ENCODE measurements at regions not wholly inside any gene's neighbourhood (a gene's known extent, or its start where the extent isn't known, plus 50 kb on each side); places are given as distances from the start of the nearest gene placed in this dataset.

- TF ChIP-seq, protein P1, sequence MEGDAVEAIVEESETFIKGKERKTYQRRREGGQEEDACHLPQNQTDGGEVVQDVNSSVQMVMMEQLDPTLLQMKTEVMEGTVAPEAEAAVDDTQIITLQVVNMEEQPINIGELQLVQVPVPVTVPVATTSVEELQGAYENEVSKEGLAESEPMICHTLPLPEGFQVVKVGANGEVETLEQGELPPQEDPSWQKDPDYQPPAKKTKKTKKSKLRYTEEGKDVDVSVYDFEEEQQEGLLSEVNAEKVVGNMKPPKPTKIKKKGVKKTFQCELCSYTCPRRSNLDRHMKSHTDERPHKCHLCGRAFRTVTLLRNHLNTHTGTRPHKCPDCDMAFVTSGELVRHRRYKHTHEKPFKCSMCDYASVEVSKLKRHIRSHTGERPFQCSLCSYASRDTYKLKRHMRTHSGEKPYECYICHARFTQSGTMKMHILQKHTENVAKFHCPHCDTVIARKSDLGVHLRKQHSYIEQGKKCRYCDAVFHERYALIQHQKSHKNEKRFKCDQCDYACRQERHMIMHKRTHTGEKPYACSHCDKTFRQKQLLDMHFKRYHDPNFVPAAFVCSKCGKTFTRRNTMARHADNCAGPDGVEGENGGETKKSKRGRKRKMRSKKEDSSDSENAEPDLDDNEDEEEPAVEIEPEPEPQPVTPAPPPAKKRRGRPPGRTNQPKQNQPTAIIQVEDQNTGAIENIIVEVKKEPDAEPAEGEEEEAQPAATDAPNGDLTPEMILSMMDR (IDR thresholded peaks at IDR 0.05; ENCODE audit: extremely low read depth, missing control alignments) = no peak
- no peak for DNase-seq (ENCODE audit: low spot score)
These were observed 65.2 kb upstream of the SPAG17 start for GRCh38 chr1:118250232-118250631.

- DNase-seq (ENCODE audit: low spot score) = no peak
- TF ChIP-seq, protein P1 (IDR thresholded peaks at IDR 0.05; ENCODE audit: extremely low read depth, missing control alignments) = no peak
These were observed 64.6 kb upstream of the SPAG17 start for GRCh38 chr1:118249641-118250040.

- TF ChIP-seq, protein P1 (IDR thresholded peaks at IDR 0.05; ENCODE audit: extremely low read depth, missing control alignments) = peak; percentile 26
- no peak for DNase-seq (ENCODE audit: low spot score)
These were observed 62.6 kb upstream of the SPAG17 start for GRCh38 chr1:118247593-118247992.

- TF ChIP-seq, protein P1 (IDR thresholded peaks at IDR 0.05; ENCODE audit: extremely low read depth, missing control alignments) = no peak
- no peak for DNase-seq (ENCODE audit: low spot score)
These were observed 61.6 kb upstream of the SPAG17 start for GRCh38 chr1:118246646-118247045.

DNA sequence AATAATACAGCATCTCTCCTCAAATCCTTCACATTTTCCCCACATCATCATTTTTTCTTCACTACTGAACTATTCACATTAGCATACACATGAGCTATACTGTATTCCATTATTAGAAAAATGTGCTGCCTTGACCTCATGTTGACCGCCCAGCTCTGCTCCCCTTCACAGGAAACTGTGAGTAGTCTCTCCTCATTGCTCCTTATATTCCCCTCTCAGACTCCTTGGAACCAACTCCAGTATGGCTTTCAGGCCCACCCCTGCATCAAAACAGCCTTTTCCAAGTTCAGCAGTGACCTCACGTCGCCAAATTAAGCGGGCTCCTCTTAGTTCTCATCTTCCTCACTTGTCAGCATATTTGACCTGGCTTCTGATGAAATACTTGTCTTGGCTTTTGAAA is 59.2 kb upstream of the SPAG17 start:
- TF ChIP-seq, protein P1 (IDR thresholded peaks at IDR 0.05; ENCODE audit: extremely low read depth, missing control alignments) = no peak
- no peak for DNase-seq (ENCODE audit: low spot score)

GRCh38 chr1:118243269-118243668 is 58.2 kb upstream of the SPAG17 start:
- TF ChIP-seq, protein P1 (IDR thresholded peaks at IDR 0.05; ENCODE audit: extremely low read depth, missing control alignments) = no peak
- DNase-seq (ENCODE audit: low spot score) = no peak

Measured in GM20000 (cell line).